Esophagus muscularis mucosa (tissue), 4 donors: ENCODE measurements at regions not wholly inside any gene's neighbourhood (a gene's known extent, or its start where the extent isn't known, plus 50 kb on each side); places are given as distances from the start of the nearest gene placed in this dataset.

ENCODE experiments used
- DNase-seq: peaks from one replicate; pipeline ENCODE4 v3.0.0-alpha.2; 2017; ENCODE audit errors: extremely low spot score
- H3K27ac ChIP-seq, 4 donors: fragments of 200-600 bp; sonication (generic); replicated peaks in 1 of 4; 1 replicate in 3 of 4; 2 replicates in 1 of 4; pipeline ENCODE4 v1.5.1; 2016 to 2019; ENCODE audit warnings: mild to moderate bottlenecking in 1 of 4
- H3K27me3 ChIP-seq, 4 donors: fragments of 200-600 bp; sonication (generic); one replicate each; pipeline versions ENCODE4 v1.5.1 to v1.6.0; 2016 to 2019
- H3K36me3 ChIP-seq, 4 donors: fragments of 200-600 bp; sonication (generic); one replicate each; pipeline ENCODE4 v1.5.1; 2016 to 2019
- H3K4me1 ChIP-seq, 4 donors: fragments of 200-600 bp; sonication (generic); one replicate each; pipeline ENCODE4 v1.5.1; 2016 to 2019
- H3K4me3 ChIP-seq, 4 donors: fragments of 200-600 bp; sonication (generic); 1 replicate in 2 of 4; 2 replicates in 2 of 4; pipeline ENCODE4 v1.5.1; 2016 to 2019; ENCODE audit warnings: mild to moderate bottlenecking in 4 of 4, moderate library complexity in 1 of 4
- H3K9me3 ChIP-seq, 4 donors: fragments of 200-600 bp; sonication (generic); 1 replicate in 3 of 4; 2 replicates in 1 of 4; pipeline ENCODE4 v1.5.1; 2016 to 2019
- EP300 ChIP-seq: sonication (generic); formaldehyde crosslinking; IDR thresholded peaks from one replicate; pipeline ENCODE4 v1.6.1; 2017; ENCODE audit warnings: antibody characterized with exemption
- POLR2A ChIP-seq: fragments of 450-650 bp; IDR thresholded peaks from one replicate; pipeline ENCODE4 v1.6.1; 2017; ENCODE audit warnings: antibody characterized with exemption, moderate library complexity, mild to moderate bottlenecking, low read depth
- POLR2AphosphoS5 ChIP-seq, 2 donors: sonication (generic); formaldehyde crosslinking; IDR thresholded peaks; one replicate each; pipeline ENCODE4 v1.6.1; 2017; ENCODE audit warnings: antibody characterized with exemption in 2 of 2
- WGBS: methylation state at CpG from one replicate; pipeline ENCODE4 v1.1.5; 2018; 5-methylcytosine and 5-hydroxymethylcytosine counted together
- intact Hi-C: fragments of 100-400 bp; cut with DNase I; formaldehyde crosslinking; loops from one replicate; pipeline ENCODE4 v1.15.1; 2023
- TF ChIP-seq, protein P1 (sequence below), 3 experiments: fragments of 200-600 bp in 2 of 3; fragments of 450-650 bp in 1 of 3; sonication (generic) in 2 of 3; IDR thresholded peaks; one replicate each; pipeline ENCODE4 v1.5.1; 2017 to 2019; ENCODE audit warnings: antibody characterized with exemption in 3 of 3, mild to moderate bottlenecking in 2 of 3, moderate library complexity in 1 of 3

DNA sequence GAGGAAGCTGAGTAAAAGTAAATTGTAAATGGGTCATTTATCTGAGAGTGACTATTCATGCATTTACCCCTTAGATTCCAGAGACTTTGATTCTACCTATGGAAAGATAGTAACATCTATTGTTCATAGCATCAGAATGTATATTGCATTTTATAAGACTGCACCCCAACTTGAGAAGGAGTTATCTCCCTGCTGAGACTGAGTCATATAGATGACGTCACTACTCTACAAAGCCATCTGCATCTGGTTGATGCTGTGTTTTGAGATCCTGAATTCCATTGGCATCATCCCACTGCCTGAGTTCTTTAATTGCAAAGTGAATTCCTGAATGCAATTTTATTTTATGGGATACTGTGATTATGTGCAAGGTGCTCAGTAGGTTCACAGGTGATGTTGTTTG, 444.0 kb upstream of the SLC35B3 start:
- Histone ChIP-seq H3K4me3 (no peak overlapping the region), H3K36me3 (no peaks in the 10 kb centered on the region), H3K27ac (no peak overlapping the region), H3K27me3 (peaks cover 0 to 4% (median 0%) of the 10 kb centered on the region in 4 donors), H3K4me1 (no peaks in the 10 kb centered on the region), H3K9me3 (no peaks in the 10 kb centered on the region)
- no peak for DNase-seq
- intact Hi-C loops, result no loop called here
- TF ChIP-seq EP300 (no peak), POLR2A (no peak), POLR2AphosphoS5 (IDR thresholded peaks at IDR 0.05) (no peak)
- TF ChIP-seq, protein P1, sequence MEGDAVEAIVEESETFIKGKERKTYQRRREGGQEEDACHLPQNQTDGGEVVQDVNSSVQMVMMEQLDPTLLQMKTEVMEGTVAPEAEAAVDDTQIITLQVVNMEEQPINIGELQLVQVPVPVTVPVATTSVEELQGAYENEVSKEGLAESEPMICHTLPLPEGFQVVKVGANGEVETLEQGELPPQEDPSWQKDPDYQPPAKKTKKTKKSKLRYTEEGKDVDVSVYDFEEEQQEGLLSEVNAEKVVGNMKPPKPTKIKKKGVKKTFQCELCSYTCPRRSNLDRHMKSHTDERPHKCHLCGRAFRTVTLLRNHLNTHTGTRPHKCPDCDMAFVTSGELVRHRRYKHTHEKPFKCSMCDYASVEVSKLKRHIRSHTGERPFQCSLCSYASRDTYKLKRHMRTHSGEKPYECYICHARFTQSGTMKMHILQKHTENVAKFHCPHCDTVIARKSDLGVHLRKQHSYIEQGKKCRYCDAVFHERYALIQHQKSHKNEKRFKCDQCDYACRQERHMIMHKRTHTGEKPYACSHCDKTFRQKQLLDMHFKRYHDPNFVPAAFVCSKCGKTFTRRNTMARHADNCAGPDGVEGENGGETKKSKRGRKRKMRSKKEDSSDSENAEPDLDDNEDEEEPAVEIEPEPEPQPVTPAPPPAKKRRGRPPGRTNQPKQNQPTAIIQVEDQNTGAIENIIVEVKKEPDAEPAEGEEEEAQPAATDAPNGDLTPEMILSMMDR (IDR thresholded peaks at IDR 0.05), result no peak
- WGBS, result 77% methylated on average over 1 of the region's 1 CpG

DNA sequence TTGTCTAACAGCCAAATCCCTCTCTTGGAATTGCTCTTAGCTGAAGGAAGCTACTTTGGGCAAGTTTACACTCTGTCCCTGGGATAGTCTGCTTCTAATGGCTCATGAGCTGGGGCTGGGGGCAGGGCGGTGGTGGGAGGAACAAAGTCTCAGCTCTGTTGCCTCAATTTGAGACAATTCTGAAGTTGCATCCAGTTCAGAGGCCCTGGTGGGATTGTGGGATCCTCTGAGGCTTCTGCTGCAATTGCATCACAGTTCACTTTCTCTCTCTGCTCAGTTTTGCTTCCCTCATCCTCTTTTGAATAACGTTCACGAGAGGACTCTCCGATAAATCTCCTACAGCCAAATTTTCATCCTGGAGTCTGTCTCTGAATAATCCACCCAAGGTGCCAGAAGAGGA, 440.6 kb upstream of the SLC35B3 start:
- peaks cover 0 to 4% (median 0%) of the 10 kb centered on the region in 4 donors for H3K27me3 ChIP-seq
- H3K4me1 ChIP-seq, result no peaks in the 10 kb centered on the region
- H3K4me3 ChIP-seq, result no peak overlapping the region
- intact Hi-C loops, result no loop called here
- 82% methylated on average over 4 of the region's 4 CpGs for WGBS
- no peak for DNase-seq
- no peak overlapping the region for H3K27ac ChIP-seq
- H3K36me3 ChIP-seq, result no peaks in the 10 kb centered on the region
- no peaks in the 10 kb centered on the region for H3K9me3 ChIP-seq
- TF ChIP-seq POLR2AphosphoS5 (IDR thresholded peaks at IDR 0.05) (no peak), POLR2A (no peak), EP300 (no peak)
- TF ChIP-seq, protein P1 (IDR thresholded peaks at IDR 0.05), result no peak

DNA sequence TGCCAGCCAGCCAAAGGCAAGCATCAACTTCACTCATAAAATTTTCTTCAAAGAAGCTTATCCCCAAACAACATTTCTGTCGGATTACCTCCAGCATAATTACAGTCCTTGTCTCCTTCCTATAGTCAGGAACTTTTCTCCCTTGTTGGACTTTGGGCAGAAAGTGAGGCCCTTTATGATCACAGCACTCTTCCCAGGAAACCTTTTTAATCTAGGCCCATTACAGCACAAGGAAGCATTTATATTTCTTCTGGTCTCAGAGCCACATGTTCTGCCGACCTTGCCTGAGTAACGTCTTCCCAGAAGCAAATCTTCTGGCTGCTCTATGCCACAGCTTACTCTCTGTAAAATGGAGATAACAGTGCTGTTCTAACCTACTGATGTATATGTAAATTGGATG, 437.2 kb upstream of the SLC35B3 start:
- no peak for DNase-seq
- Histone ChIP-seq H3K4me3 (no peak overlapping the region), H3K4me1 (no peaks in the 10 kb centered on the region), H3K27me3 (peaks cover 0 to 4% (median 0%) of the 10 kb centered on the region in 4 donors), H3K9me3 (no peaks in the 10 kb centered on the region), H3K27ac (no peak overlapping the region), H3K36me3 (no peaks in the 10 kb centered on the region)
- TF ChIP-seq, protein P1 (IDR thresholded peaks at IDR 0.05), result no peak
- TF ChIP-seq POLR2A, result no peak
- no peak for TF ChIP-seq EP300
- no peak for TF ChIP-seq POLR2AphosphoS5 (IDR thresholded peaks at IDR 0.05)
- intact Hi-C loops, result no loop called here
- 78% methylated on average over 3 of the region's 3 CpGs for WGBS

- Histone ChIP-seq H3K36me3 (no peaks in the 10 kb centered on the region), H3K9me3 (no peaks in the 10 kb centered on the region), H3K4me3 (no peak overlapping the region), H3K27me3 (no peaks in the 10 kb centered on the region), H3K27ac (no peak overlapping the region), H3K4me1 (no peaks in the 10 kb centered on the region)
- TF ChIP-seq POLR2AphosphoS5 (IDR thresholded peaks at IDR 0.05) (no peak), POLR2A (no peak), EP300 (no peak)
- TF ChIP-seq, protein P1 (IDR thresholded peaks at IDR 0.05), result no peak
- DNase-seq, result no peak
- WGBS, result 87% methylated on average over 3 of the region's 3 CpGs
- intact Hi-C loops, result no loop called here
These were observed 430.1 kb upstream of the SLC35B3 start for GRCh38 chr6:8865451-8865850.

- no peaks in the 10 kb centered on the region for H3K9me3 ChIP-seq
- no peak overlapping the region for H3K27ac ChIP-seq
- intact Hi-C loops, result no loop called here
- no peak overlapping the region for H3K4me3 ChIP-seq
- no peaks in the 10 kb centered on the region for H3K27me3 ChIP-seq
- TF ChIP-seq, protein P1 (IDR thresholded peaks at IDR 0.05), result no peak
- no peak for TF ChIP-seq POLR2AphosphoS5 (IDR thresholded peaks at IDR 0.05)
- no peak for TF ChIP-seq POLR2A
- TF ChIP-seq EP300, result no peak
- no peak for DNase-seq
- H3K36me3 ChIP-seq, result no peaks in the 10 kb centered on the region
- no peaks in the 10 kb centered on the region for H3K4me1 ChIP-seq
These were observed 425.3 kb upstream of the SLC35B3 start for GRCh38 chr6:8860671-8861070.
